ENCODE measurements at regions not wholly inside any gene's neighbourhood (a gene's known extent, or its start where the extent isn't known, plus 50 kb on each side); places are given as distances from the start of the nearest gene placed in this dataset.

DNA sequence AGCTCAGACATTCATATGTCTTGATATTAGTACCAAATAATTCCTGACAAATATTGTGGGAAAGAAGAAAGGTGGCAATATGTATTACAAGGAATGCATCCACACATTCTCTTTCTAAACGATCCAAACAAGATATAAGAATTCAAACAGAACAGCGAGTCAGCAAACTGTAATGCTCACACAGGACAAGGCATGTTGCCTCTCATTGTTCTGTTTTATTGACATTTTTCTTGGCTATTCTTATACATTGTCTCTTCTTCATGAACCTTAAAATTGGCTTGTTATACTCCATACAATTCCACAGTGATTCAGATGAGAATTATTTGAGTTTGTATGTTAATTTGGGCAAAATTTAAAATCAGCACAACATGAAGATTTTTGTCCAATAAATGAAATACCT is 189.1 kb downstream of the HS3ST3B1 start:
- H3K4me3 ChIP-seq (ENCODE audit: low read depth, low read length) = no peak overlapping the region
- no peak for DNase-seq (ENCODE audit: low read depth)
- TF ChIP-seq, protein P1, sequence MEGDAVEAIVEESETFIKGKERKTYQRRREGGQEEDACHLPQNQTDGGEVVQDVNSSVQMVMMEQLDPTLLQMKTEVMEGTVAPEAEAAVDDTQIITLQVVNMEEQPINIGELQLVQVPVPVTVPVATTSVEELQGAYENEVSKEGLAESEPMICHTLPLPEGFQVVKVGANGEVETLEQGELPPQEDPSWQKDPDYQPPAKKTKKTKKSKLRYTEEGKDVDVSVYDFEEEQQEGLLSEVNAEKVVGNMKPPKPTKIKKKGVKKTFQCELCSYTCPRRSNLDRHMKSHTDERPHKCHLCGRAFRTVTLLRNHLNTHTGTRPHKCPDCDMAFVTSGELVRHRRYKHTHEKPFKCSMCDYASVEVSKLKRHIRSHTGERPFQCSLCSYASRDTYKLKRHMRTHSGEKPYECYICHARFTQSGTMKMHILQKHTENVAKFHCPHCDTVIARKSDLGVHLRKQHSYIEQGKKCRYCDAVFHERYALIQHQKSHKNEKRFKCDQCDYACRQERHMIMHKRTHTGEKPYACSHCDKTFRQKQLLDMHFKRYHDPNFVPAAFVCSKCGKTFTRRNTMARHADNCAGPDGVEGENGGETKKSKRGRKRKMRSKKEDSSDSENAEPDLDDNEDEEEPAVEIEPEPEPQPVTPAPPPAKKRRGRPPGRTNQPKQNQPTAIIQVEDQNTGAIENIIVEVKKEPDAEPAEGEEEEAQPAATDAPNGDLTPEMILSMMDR (IDR thresholded peaks at IDR 0.05; ENCODE audit: low read depth, low read length) = no peak
- TF ChIP-seq MYC (IDR thresholded peaks at IDR 0.05; ENCODE audit: low read depth, low read length) = no peak
- TF ChIP-seq POLR2A (IDR thresholded peaks at IDR 0.05; ENCODE audit: extremely low read depth, insufficient read length) = no peak
- TF ChIP-seq, protein P2, sequence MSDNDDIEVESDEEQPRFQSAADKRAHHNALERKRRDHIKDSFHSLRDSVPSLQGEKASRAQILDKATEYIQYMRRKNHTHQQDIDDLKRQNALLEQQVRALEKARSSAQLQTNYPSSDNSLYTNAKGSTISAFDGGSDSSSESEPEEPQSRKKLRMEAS (IDR thresholded peaks at IDR 0.05; ENCODE audit: low read depth, low read length) = no peak

DNA sequence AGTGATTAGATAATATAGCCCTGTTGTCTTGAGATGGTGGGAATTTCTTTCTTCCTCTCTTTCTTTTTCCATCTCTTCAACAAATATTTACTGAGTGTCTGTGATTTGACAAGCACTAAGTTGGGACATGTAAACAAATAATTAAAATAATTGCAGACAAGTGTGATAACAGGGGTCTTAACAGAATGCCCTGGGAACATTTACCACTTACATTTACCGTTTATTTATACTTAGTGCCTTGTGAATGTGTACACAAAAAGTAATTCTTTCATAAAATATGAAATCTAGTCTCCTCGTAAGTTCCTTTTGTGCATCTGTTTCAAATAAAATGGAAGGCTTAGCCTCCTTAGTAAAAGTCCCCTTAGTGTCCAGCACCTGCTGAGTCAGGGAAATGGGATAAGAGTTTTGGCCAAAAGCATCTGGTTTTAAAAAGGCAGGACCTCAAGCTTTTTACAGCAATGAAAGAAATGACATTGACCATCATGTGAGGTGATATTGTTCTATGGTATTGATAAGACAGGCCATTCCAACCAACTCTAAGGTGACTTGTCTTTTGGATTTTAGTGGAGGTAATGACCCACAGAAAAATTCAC is 188.2 kb downstream of the HS3ST3B1 start:
- DNase-seq (ENCODE audit: low read depth) = no peak
- TF ChIP-seq, protein P1 (IDR thresholded peaks at IDR 0.05; ENCODE audit: low read depth, low read length) = no peak
- TF ChIP-seq, protein P2 (IDR thresholded peaks at IDR 0.05; ENCODE audit: low read depth, low read length) = no peak
- TF ChIP-seq MYC (IDR thresholded peaks at IDR 0.05; ENCODE audit: low read depth, low read length) (no peak), POLR2A (IDR thresholded peaks at IDR 0.05; ENCODE audit: extremely low read depth, insufficient read length) (no peak)
- H3K4me3 ChIP-seq (ENCODE audit: low read depth, low read length) = no peak overlapping the region

DNA sequence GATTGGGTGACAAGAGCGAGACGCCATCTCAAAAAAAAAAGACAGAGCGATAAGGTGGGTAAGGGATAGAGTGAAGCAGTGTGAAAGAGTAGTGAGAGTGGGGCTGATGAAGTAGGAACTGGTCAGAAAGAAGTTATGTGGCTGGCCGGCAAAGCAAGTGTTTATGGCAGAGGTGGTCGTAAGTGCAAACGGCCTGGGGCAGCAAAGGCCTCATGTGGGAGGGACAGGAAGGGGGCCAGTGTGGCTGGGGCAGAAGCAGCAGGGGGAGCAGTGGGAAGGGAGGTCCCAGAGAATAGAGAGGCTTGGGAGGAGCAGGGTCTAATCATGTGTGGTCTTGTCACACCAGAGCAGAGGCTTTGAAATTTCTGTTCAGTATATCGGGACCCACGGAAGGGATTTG is 186.2 kb downstream of the HS3ST3B1 start:
- DNase-seq (ENCODE audit: low read depth) = no peak
- no peak overlapping the region for H3K4me3 ChIP-seq (ENCODE audit: low read depth, low read length)
- TF ChIP-seq POLR2A (IDR thresholded peaks at IDR 0.05; ENCODE audit: extremely low read depth, insufficient read length) = no peak
- TF ChIP-seq, protein P1 (IDR thresholded peaks at IDR 0.05; ENCODE audit: low read depth, low read length) = no peak
- TF ChIP-seq MYC (IDR thresholded peaks at IDR 0.05; ENCODE audit: low read depth, low read length) = no peak

- TF ChIP-seq, protein P2 (IDR thresholded peaks at IDR 0.05; ENCODE audit: low read depth, low read length) = no peak
- TF ChIP-seq MYC (IDR thresholded peaks at IDR 0.05; ENCODE audit: low read depth, low read length) = no peak
- no peak for TF ChIP-seq POLR2A (IDR thresholded peaks at IDR 0.05; ENCODE audit: extremely low read depth, insufficient read length)
- TF ChIP-seq, protein P1 (IDR thresholded peaks at IDR 0.05; ENCODE audit: low read depth, low read length) = no peak
- no peak overlapping the region for H3K4me3 ChIP-seq (ENCODE audit: low read depth, low read length)
Measured at GRCh38 chr17:14482715-14483114, 181.8 kb downstream of the HS3ST3B1 start.

GRCh38 chr17:14481664-14482063 is 180.8 kb downstream of the HS3ST3B1 start:
- TF ChIP-seq POLR2A (IDR thresholded peaks at IDR 0.05; ENCODE audit: extremely low read depth, insufficient read length) (no peak), MYC (IDR thresholded peaks at IDR 0.05; ENCODE audit: low read depth, low read length) (no peak)
- TF ChIP-seq, protein P2 (IDR thresholded peaks at IDR 0.05; ENCODE audit: low read depth, low read length) = no peak
- TF ChIP-seq, protein P1 (IDR thresholded peaks at IDR 0.05; ENCODE audit: low read depth, low read length) = no peak
- no peak overlapping the region for H3K4me3 ChIP-seq (ENCODE audit: low read depth, low read length)
- DNase-seq (ENCODE audit: low read depth) = no peak

More at GRCh38 chr17:14482715-14483114, 181.8 kb downstream of the HS3ST3B1 start:
- DNase-seq (ENCODE audit: low read depth) = no peak

GRCh38 chr17:14474591-14474990 is 173.7 kb downstream of the HS3ST3B1 start:
- TF ChIP-seq, protein P2 (IDR thresholded peaks at IDR 0.05; ENCODE audit: low read depth, low read length) = no peak
- no peak for TF ChIP-seq POLR2A (IDR thresholded peaks at IDR 0.05; ENCODE audit: extremely low read depth, insufficient read length)
- TF ChIP-seq, protein P1 (IDR thresholded peaks at IDR 0.05; ENCODE audit: low read depth, low read length) = no peak
- TF ChIP-seq MYC (IDR thresholded peaks at IDR 0.05; ENCODE audit: low read depth, low read length) = no peak
- H3K4me3 ChIP-seq (ENCODE audit: low read depth, low read length) = no peak overlapping the region
- DNase-seq (ENCODE audit: low read depth) = no peak

All from NB4 (cell line).